ENCODE measurements at regions not wholly inside any gene's neighbourhood (a gene's known extent, or its start where the extent isn't known, plus 50 kb on each side); places are given as distances from the start of the nearest gene placed in this dataset.

- 45 to 54% methylated on average over 3 of the region's 3 CpGs for WGBS, 2 donors (ENCODE audit: low coverage in 1 of 2)
- Histone ChIP-seq H3K4me1 (no peaks in the 10 kb centered on the region), H3K36me3 (no peaks in the 10 kb centered on the region), H3K4me3 (no peak overlapping the region), H3K9me3 (no peaks in the 10 kb centered on the region), H3K27ac (no peak overlapping the region), H3K27me3 (no peaks in the 10 kb centered on the region)
- intact Hi-C loops (cut with DNase I; ENCODE audit: low total_unique reads) (loop anchor here (10.0 kb wide), 1 partner anchor 174 kb away; the partner anchor contains the start of gene DKK1), in situ Hi-C loops (cut with MboI; ENCODE audit: low pct_ligation_motif_present in 1 of 4, low pct_unique_long_range_greater_than_20kb in 1 of 4, low sequenced_read_pairs in 3 of 4) (loop anchor here in 3 of 4 donors (5.0 to 10.0 kb wide), 2 partner anchors 174 to 182 kb away; partner anchors contain the start of gene DKK1 (in 2 of the 3))
- no peak for TF ChIP-seq EP300 (IDR thresholded peaks at IDR 0.05; ENCODE audit: low read depth)
- no peak for TF ChIP-seq POLR2AphosphoS5 (IDR thresholded peaks at IDR 0.05)
- no peak for TF ChIP-seq POLR2A (IDR thresholded peaks at IDR 0.05)
- TF ChIP-seq, protein P1, sequence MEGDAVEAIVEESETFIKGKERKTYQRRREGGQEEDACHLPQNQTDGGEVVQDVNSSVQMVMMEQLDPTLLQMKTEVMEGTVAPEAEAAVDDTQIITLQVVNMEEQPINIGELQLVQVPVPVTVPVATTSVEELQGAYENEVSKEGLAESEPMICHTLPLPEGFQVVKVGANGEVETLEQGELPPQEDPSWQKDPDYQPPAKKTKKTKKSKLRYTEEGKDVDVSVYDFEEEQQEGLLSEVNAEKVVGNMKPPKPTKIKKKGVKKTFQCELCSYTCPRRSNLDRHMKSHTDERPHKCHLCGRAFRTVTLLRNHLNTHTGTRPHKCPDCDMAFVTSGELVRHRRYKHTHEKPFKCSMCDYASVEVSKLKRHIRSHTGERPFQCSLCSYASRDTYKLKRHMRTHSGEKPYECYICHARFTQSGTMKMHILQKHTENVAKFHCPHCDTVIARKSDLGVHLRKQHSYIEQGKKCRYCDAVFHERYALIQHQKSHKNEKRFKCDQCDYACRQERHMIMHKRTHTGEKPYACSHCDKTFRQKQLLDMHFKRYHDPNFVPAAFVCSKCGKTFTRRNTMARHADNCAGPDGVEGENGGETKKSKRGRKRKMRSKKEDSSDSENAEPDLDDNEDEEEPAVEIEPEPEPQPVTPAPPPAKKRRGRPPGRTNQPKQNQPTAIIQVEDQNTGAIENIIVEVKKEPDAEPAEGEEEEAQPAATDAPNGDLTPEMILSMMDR (IDR thresholded peaks at IDR 0.05), result peak; percentile 39 to 58 (median 51)
- no peak for DNase-seq
Measured at GRCh38 chr10:52488606-52489485, 174.8 kb downstream of the DKK1 start.

- Histone ChIP-seq H3K27ac (no peak overlapping the region), H3K4me3 (no peak overlapping the region), H3K4me1 (no peaks in the 10 kb centered on the region), H3K36me3 (no peaks in the 10 kb centered on the region), H3K27me3 (no peaks in the 10 kb centered on the region), H3K9me3 (no peaks in the 10 kb centered on the region)
- in situ Hi-C loops (cut with MboI; ENCODE audit: low pct_ligation_motif_present in 1 of 4, low pct_unique_long_range_greater_than_20kb in 1 of 4, low sequenced_read_pairs in 3 of 4) (loop anchor here in 1 of 4 donors (10.0 kb wide), 1 partner anchor 177 kb away; the partner anchor contains the start of gene DKK1), intact Hi-C loops (cut with DNase I; ENCODE audit: low total_unique reads) (no loop called here)
- no peak for DNase-seq
- 77 to 89% methylated on average over 6 of the region's 6 CpGs for WGBS, 2 donors (ENCODE audit: low coverage in 1 of 2)
- TF ChIP-seq POLR2AphosphoS5 (IDR thresholded peaks at IDR 0.05) (no peak), POLR2A (IDR thresholded peaks at IDR 0.05) (no peak), EP300 (IDR thresholded peaks at IDR 0.05; ENCODE audit: low read depth) (no peak)
- TF ChIP-seq, protein P1 (IDR thresholded peaks at IDR 0.05), result no peak
Measured at GRCh38 chr10:52491246-52491995, 177.3 kb downstream of the DKK1 start.

DNA sequence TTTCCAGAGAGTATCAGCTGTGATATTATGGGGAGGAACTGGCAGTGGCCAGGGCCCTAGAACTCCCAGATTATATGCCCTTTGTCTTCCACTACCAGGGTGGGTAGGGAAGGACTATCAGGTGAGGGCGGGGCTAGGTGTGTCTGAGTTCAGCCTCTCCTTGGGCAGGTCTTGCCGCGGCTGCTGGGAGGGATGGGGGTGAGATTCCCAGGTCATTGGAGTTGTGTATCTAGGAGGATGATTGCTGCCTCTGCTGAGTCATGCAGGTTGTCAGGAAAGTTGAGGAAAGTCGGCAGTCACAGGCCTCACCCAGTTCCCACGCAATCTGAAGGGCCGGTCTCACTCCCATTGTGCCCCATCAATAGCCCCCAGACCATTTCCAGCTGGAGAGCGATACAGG lies 185.2 kb downstream of the DKK1 start:
- Histone ChIP-seq H3K27ac (no peak overlapping the region), H3K4me1 (no peaks in the 10 kb centered on the region), H3K36me3 (no peaks in the 10 kb centered on the region), H3K4me3 (no peak overlapping the region), H3K27me3 (no peaks in the 10 kb centered on the region), H3K9me3 (no peaks in the 10 kb centered on the region)
- in situ Hi-C loops (cut with MboI; ENCODE audit: low pct_ligation_motif_present in 1 of 4, low pct_unique_long_range_greater_than_20kb in 1 of 4, low sequenced_read_pairs in 3 of 4) (loop anchor here in 1 of 4 donors (10.0 kb wide), 1 partner anchor 184 kb away; the partner anchor contains the start of gene DKK1), intact Hi-C loops (cut with DNase I; ENCODE audit: low total_unique reads) (no loop called here)
- TF ChIP-seq POLR2AphosphoS5 (IDR thresholded peaks at IDR 0.05), result no peak
- TF ChIP-seq, protein P1 (IDR thresholded peaks at IDR 0.05), result no peak
- no peak for TF ChIP-seq EP300 (IDR thresholded peaks at IDR 0.05; ENCODE audit: low read depth)
- no peak for TF ChIP-seq POLR2A (IDR thresholded peaks at IDR 0.05)
- peak; percentile 12 for DNase-seq
- 65% methylated on average over 7 of the region's 7 CpGs; no CpG with 5 or more reads in 1 of the 2 donors for WGBS, 2 donors (ENCODE audit: low coverage in 1 of 2)

DNA sequence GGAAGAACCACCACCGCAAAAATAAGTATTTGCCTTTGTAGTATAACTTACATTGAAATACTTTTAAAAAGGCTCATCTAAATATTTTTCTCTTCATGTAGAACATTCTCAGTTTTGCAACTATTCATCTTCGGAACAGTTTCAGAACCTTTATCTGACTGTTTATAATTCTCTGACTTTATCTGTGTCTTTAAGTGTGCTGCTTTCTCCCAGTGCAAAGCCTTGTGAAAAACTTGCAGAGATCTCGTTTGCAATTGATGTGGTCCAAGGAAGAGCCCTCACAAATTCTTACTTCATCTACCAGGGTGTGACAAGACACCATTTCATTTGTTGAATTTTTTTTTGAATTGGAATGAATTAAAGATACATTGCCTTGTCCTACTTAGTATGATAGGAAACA lies 186.4 kb downstream of the DKK1 start:
- no peak for DNase-seq
- Histone ChIP-seq H3K9me3 (no peaks in the 10 kb centered on the region), H3K27ac (no peak overlapping the region), H3K36me3 (no peaks in the 10 kb centered on the region), H3K27me3 (no peaks in the 10 kb centered on the region), H3K4me3 (no peak overlapping the region), H3K4me1 (no peaks in the 10 kb centered on the region)
- in situ Hi-C loops (cut with MboI; ENCODE audit: low pct_ligation_motif_present in 1 of 4, low pct_unique_long_range_greater_than_20kb in 1 of 4, low sequenced_read_pairs in 3 of 4) (no loop called here), intact Hi-C loops (cut with DNase I; ENCODE audit: low total_unique reads) (no loop called here)
- TF ChIP-seq POLR2A (IDR thresholded peaks at IDR 0.05) (no peak), POLR2AphosphoS5 (IDR thresholded peaks at IDR 0.05) (no peak), EP300 (IDR thresholded peaks at IDR 0.05; ENCODE audit: low read depth) (no peak)
- TF ChIP-seq, protein P1 (IDR thresholded peaks at IDR 0.05), result no peak
- WGBS, 2 donors (ENCODE audit: low coverage in 1 of 2), result 76% methylated on average over 3 of the region's 3 CpGs

Measured in transverse colon (tissue), 4 donors.